ENCODE measurements at regions not wholly inside any gene's neighbourhood (a gene's known extent, or its start where the extent isn't known, plus 50 kb on each side); places are given as distances from the start of the nearest gene placed in this dataset.

GRCh38 chr2:238702276-238703052, 145.4 kb upstream of the TWIST2 start:
- no peak overlapping the region for H3K27ac ChIP-seq (replicated peaks)
- no peaks in the 10 kb centered on the region for H3K27me3 ChIP-seq (ENCODE audit: insufficient read depth, poor library complexity, severe bottlenecking)
- TF ChIP-seq GABPA (IDR thresholded peaks at IDR 0.05; ENCODE audit: low read depth) (no peak), POLR2AphosphoS5 (IDR thresholded peaks at IDR 0.05; ENCODE audit: low read depth) (no peak), CTCF (IDR thresholded peaks at IDR 0.05; ENCODE audit: insufficient read depth, low read length) (no peak), SPI1 (IDR thresholded peaks at IDR 0.05; ENCODE audit: borderline replicate concordance, low read depth) (no peak), REST (IDR thresholded peaks at IDR 0.05; ENCODE audit: insufficient replicate concordance, low read depth) (no peak)
- H3K4me3 ChIP-seq (replicated peaks; ENCODE audit: insufficient read depth, low read length): no peak overlapping the region
- DNase-seq (ENCODE audit: low read depth in 1 of 2, low spot score in 1 of 2): no peak

DNA sequence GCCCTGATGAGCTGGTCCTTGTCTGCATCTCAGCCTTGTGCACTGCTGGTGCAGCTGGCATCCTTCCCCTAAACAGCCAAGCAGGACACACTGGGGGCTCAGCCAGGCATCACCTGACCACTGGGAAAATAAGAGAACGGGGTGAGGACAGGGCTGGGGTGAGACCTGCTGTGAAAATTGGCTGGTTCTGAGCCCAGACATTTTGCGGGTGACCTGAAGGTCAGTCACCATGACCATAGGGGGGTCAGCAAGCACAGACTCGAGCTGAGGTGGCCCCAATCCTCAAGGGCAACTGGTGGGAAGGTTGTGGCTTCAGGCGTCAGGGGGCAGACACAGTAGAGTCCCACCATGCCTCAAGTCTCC, 144.9 kb upstream of the TWIST2 start:
- DNase-seq (ENCODE audit: low read depth in 1 of 2, low spot score in 1 of 2): no peak

More for the DNA sequence above, 144.9 kb upstream of the TWIST2 start:
- Histone ChIP-seq H3K4me3 (replicated peaks; ENCODE audit: insufficient read depth, low read length) (no peak overlapping the region), H3K27me3 (ENCODE audit: insufficient read depth, poor library complexity, severe bottlenecking) (no peaks in the 10 kb centered on the region), H3K27ac (replicated peaks) (no peak overlapping the region)
- TF ChIP-seq CTCF (IDR thresholded peaks at IDR 0.05; ENCODE audit: insufficient read depth, low read length) (no peak), SPI1 (IDR thresholded peaks at IDR 0.05; ENCODE audit: borderline replicate concordance, low read depth) (no peak), POLR2AphosphoS5 (IDR thresholded peaks at IDR 0.05; ENCODE audit: low read depth) (no peak), GABPA (IDR thresholded peaks at IDR 0.05; ENCODE audit: low read depth) (no peak), REST (IDR thresholded peaks at IDR 0.05; ENCODE audit: insufficient replicate concordance, low read depth) (no peak)

Measured in HL-60 (cell line).